SK-N-SH (cell line): ENCODE measurements at regions not wholly inside any gene's neighbourhood (a gene's known extent, or its start where the extent isn't known, plus 50 kb on each side); places are given as distances from the start of the nearest gene placed in this dataset.

ENCODE experiments used
- CTCF ChIP-seq: fragments of 200-600 bp; sonication (generic); IDR thresholded peaks from 2 replicates; pipeline ENCODE4 v1.6.1; 2017; ENCODE audit warnings: antibody characterized with exemption, mild to moderate bottlenecking, moderate library complexity
- JUND ChIP-seq: IDR thresholded peaks from 2 replicates; pipeline ENCODE4 v1.4.0; 2012

DNA sequence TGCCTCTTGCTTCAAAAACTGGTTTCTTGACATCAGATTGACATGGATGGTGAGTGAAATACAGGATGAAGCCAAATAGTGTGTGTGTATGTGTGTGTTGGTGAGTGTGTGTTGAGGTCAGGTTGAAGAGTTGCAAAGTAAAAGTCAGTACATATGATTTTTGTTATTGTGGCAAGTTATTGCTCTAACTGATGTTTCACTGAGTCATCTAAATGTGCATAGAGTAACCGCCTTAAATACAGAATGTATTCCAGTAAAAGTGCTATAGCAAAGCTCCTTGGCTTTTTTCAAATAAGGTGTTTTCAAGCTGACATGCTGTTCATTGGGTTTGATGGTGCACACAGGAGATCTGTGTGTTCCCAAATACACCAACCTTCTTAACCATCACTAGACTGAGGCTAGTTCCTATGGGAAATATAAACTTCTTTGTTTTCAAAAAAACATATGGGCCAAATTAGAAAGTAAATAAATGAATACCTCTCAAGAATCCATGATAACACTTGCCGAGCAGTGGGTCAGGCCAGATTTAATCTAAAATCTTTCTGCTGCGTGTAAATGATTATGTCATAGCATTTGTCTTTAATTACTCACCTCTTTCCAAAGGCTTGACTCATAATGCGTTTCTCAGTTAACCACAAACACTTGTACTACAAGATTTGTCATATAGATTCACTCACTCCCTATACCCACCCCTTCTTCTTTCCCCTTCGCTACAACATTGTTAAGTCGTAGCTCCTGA, 151.1 kb downstream of the LYPLAL1 start:
- TF ChIP-seq CTCF (no peak), JUND (peak; percentile 99)
